Left lung (tissue), 4 donors: ENCODE measurements at regions not wholly inside any gene's neighbourhood (a gene's known extent, or its start where the extent isn't known, plus 50 kb on each side); places are given as distances from the start of the nearest gene placed in this dataset.
A peak's percentile ranks its signal among the peaks of the same experiment; 100 is the strongest.

Experiments
- ATAC-seq: fragments of 200-7000 bp; cut with Tn5 transposase; one replicate; pipeline ENCODE4 v1.9.1; 2020; ENCODE audit warnings: moderate library complexity
- DNase-seq, 4 donors: peaks; one replicate each; pipeline ENCODE4 v3.0.0-alpha.2; 2013 to 2020
- H3K27ac ChIP-seq, 2 donors: fragments of 200-600 bp; sonication (generic) in 1 of 2; one replicate each; pipeline versions ENCODE4 v1.5.0 to v1.8.0; 2020 to 2021
- H3K27me3 ChIP-seq, 2 donors: fragments of 200-600 bp; sonication (generic) in 1 of 2; one replicate each; pipeline versions ENCODE4 v1.5.0 to v1.8.0; 2020 to 2021
- H3K36me3 ChIP-seq, 2 donors: fragments of 200-600 bp; sonication (generic) in 1 of 2; one replicate each; pipeline versions ENCODE4 v1.5.0 to v1.8.0; 2020 to 2021
- H3K4me1 ChIP-seq, 2 donors: fragments of 200-600 bp; one replicate each; pipeline ENCODE4 v1.8.0; 2021
- H3K4me3 ChIP-seq, 2 donors: fragments of 200-600 bp; sonication (generic) in 1 of 2; one replicate each; pipeline versions ENCODE4 v1.5.0 to v1.8.0; 2020 to 2021; ENCODE audit warnings: mild to moderate bottlenecking in 1 of 2
- H3K9me3 ChIP-seq, 2 donors: fragments of 200-600 bp; sonication (generic) in 1 of 2; one replicate each; pipeline versions ENCODE4 v1.5.0 to v1.8.0; 2020 to 2021
- intact Hi-C, 2 donors: fragments of 100-400 bp; cut with DNase I; formaldehyde crosslinking; loops; one replicate each; pipeline versions ENCODE4 v1.11.2 to v1.14.2; 2022
- TF ChIP-seq, protein P1 (sequence below), 2 donors: fragments of 200-600 bp; sonication (generic) in 1 of 2; IDR thresholded peaks; one replicate each; pipeline versions ENCODE4 v1.5.0 to v1.8.0; 2021; ENCODE audit warnings: antibody characterized with exemption in 2 of 2
- donor health status: DM: no; HTN: yes; CAD: no.
- donor health status: DM: no; HTN: no; CAD: no.

DNA sequence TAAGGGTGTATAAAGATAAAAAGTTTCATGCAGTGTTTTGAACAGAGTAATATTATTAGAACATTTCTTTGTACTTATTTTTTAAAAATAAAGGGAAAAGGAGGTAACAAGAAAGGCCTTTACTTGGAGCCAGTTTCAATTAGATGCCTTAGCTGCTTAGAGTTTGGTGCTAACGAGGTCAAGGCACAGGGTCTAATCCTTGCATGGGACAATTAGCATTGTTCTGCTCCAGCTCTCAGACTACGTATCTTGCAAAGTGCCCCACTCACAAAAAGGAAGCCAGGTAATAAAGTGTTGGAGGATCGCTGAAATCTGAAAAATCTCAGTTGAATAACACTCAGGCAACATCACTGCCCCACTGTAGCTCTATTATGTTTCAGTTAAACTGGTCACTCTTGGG, 2011.3 kb downstream of the EFNA5 start:
- Histone ChIP-seq H3K4me3 (no peak overlapping the region), H3K27ac (no peak overlapping the region), H3K4me1 (no peaks in the 10 kb centered on the region), H3K36me3 (no peaks in the 10 kb centered on the region), H3K27me3 (no peaks in the 10 kb centered on the region), H3K9me3 (no peaks in the 10 kb centered on the region)
- TF ChIP-seq, protein P1, sequence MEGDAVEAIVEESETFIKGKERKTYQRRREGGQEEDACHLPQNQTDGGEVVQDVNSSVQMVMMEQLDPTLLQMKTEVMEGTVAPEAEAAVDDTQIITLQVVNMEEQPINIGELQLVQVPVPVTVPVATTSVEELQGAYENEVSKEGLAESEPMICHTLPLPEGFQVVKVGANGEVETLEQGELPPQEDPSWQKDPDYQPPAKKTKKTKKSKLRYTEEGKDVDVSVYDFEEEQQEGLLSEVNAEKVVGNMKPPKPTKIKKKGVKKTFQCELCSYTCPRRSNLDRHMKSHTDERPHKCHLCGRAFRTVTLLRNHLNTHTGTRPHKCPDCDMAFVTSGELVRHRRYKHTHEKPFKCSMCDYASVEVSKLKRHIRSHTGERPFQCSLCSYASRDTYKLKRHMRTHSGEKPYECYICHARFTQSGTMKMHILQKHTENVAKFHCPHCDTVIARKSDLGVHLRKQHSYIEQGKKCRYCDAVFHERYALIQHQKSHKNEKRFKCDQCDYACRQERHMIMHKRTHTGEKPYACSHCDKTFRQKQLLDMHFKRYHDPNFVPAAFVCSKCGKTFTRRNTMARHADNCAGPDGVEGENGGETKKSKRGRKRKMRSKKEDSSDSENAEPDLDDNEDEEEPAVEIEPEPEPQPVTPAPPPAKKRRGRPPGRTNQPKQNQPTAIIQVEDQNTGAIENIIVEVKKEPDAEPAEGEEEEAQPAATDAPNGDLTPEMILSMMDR (IDR thresholded peaks at IDR 0.05) = no peak
- intact Hi-C loops = no loop called here
- DNase-seq (no peak), ATAC-seq (no peak)

DNA sequence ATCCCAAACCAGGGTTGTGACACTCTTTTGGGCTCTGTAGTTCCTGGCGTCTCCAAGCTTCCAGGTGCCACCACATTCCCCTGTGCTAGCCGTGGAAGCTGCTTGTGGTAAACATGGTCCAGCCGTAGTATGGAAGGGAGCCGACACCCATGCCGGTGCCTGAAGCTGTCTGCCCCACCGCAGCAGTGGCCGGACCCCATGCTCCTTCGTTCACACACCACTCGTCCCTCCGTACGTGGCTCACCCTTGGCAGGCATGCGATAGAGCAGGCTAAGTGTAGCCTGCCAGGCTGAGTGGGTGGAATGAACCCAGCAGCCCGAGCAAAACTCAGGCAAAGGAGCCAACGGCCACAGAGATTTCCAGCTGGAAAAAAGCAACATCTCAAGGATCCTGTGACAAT, 2030.4 kb downstream of the EFNA5 start:
- no peak overlapping the region for H3K4me3 ChIP-seq
- no peaks in the 10 kb centered on the region for H3K36me3 ChIP-seq
- TF ChIP-seq, protein P1 (IDR thresholded peaks at IDR 0.05) = no peak
- H3K27me3 ChIP-seq = no peaks in the 10 kb centered on the region
- H3K4me1 ChIP-seq = no peaks in the 10 kb centered on the region
- peak in 1 of 4 donors; percentile 49 for DNase-seq
- ATAC-seq = no peak
- peaks cover 0 to 14% of the 10 kb centered on the region in 2 donors for H3K9me3 ChIP-seq
- intact Hi-C loops = no loop called here
- H3K27ac ChIP-seq = no peak overlapping the region

DNA sequence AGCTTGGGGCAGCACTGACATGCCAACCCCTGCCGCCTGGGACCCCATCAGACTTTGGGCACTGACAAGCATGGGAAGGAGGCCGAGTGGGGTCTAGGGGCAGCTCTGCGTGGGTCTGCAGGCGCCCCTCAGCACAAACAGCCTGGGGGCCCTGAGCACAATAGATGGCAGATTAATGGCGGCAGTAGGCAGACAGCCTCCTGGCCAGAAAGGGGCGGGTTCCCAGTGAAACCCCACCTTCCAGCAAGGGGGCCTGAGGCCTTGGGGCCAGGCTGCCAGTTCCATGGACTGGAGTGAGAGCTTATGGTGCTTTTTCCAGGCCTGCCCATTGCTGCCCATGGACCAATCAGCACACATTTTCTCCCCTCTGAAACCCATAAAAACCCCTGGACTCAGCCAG, 2031.2 kb downstream of the EFNA5 start:
- Histone ChIP-seq H3K27me3 (no peaks in the 10 kb centered on the region), H3K4me3 (no peak overlapping the region), H3K9me3 (peaks cover 0 to 14% of the 10 kb centered on the region in 2 donors), H3K4me1 (no peaks in the 10 kb centered on the region), H3K27ac (no peak overlapping the region), H3K36me3 (no peaks in the 10 kb centered on the region)
- DNase-seq (peak in 1 of 4 donors; percentile 37), ATAC-seq (no peak)
- intact Hi-C loops = no loop called here
- TF ChIP-seq, protein P1 (IDR thresholded peaks at IDR 0.05) = no peak

DNA sequence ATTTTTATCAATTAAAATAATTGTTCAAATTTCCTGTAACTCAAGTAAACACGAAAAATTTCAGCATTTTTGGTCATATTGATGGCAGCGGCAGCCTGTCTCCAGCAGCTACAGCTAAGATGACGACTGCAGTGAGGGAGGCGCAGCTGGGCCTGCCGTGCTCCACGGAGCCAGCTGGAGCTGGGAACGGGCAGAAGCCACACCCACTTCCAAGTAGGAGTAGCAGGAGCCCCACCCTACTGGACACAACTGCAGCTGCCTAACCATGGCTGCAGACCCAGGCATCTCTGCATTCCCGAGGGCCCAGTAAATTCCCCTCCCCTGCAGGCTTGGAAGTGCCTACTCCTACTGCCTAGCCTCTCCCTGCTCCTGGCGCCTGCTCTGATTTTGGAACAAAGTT, 2031.7 kb downstream of the EFNA5 start:
- H3K27ac ChIP-seq = no peak overlapping the region
- DNase-seq = peak in 1 of 4 donors; percentile 40
- no peaks in the 10 kb centered on the region for H3K4me1 ChIP-seq
- no peak overlapping the region for H3K4me3 ChIP-seq
- intact Hi-C loops = no loop called here
- no peak for ATAC-seq
- H3K9me3 ChIP-seq = peaks cover 0 to 14% of the 10 kb centered on the region in 2 donors
- TF ChIP-seq, protein P1 (IDR thresholded peaks at IDR 0.05) = no peak
- H3K36me3 ChIP-seq = no peaks in the 10 kb centered on the region
- no peaks in the 10 kb centered on the region for H3K27me3 ChIP-seq

DNA sequence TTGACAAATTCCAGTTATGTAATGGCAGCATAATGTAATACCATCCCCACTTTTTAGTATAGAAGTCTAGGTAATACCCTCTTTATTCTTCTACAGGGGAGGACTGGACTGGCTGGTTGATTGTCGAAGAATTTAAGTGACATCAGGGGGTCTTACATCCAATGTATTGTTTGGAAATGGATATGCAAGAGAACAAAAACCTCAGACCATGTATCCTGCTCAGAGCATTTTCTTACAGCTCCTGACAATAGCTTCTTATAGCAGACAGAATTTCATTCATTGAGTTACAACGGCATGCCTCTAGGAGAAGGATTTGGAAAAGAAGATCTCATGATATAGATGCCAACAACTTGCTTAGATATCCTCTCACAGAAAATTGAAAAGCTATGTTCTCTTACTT, 2032.3 kb downstream of the EFNA5 start:
- Histone ChIP-seq H3K27me3 (no peaks in the 10 kb centered on the region), H3K27ac (no peak overlapping the region), H3K9me3 (peaks cover 0 to 14% of the 10 kb centered on the region in 2 donors), H3K36me3 (no peaks in the 10 kb centered on the region), H3K4me1 (no peaks in the 10 kb centered on the region), H3K4me3 (no peak overlapping the region)
- ATAC-seq (no peak), DNase-seq (no peak)
- intact Hi-C loops = no loop called here
- TF ChIP-seq, protein P1 (IDR thresholded peaks at IDR 0.05) = no peak
